IMR-90 (cell line): ENCODE measurements at regions not wholly inside any gene's neighbourhood (a gene's known extent, or its start where the extent isn't known, plus 50 kb on each side); places are given as distances from the start of the nearest gene placed in this dataset.

Experiments used
- ATAC-seq: fragments of 200-7000 bp; cut with Tn5 transposase; 2 replicates; pipeline ENCODE4 v1.9.1; 2020; ENCODE audit warnings: low read depth, mild to moderate bottlenecking, moderate library complexity
- BruUV-seq: library from RNA; stranded (reverse); fragments of 400-500 nt; replicated peaks from 2 replicates; lab custom pipeline; 2021; lab: Mats Ljungman, UMichigan
- CTCF ChIA-PET: fragments of 300-600 bp; formaldehyde crosslinking; extraction: SDS; loops from one replicate; lab custom pipeline; 2021; ENCODE audit warnings: antibody characterized with exemption; lab: Yijun Ruan, JAX
- POLR2A ChIA-PET: fragments of 300-600 bp; sonication (Branson Sonifier 250); formaldehyde crosslinking; loops from one replicate; lab custom pipeline; 2022; ENCODE audit warnings: antibody characterized with exemption; ENCODE audit not compliant: unreplicated experiment; lab: Charles Lee
- DNase-seq: peaks from one replicate; pipeline ENCODE4 v3.0.0; 2013
- H2AFZ ChIP-seq: replicated peaks from 2 replicates; pipeline ENCODE3; 2013; ENCODE audit warnings: low read length, mild to moderate bottlenecking; ENCODE audit not compliant: poor library complexity
- H2AK5ac ChIP-seq: 2 replicates; pipeline ENCODE4 v1.6.1; 2013; ENCODE audit warnings: low read depth, low read length, inconsistent platforms
- H2AK9ac ChIP-seq: replicated peaks from 2 replicates; pipeline ENCODE3; 2013; ENCODE audit warnings: mild to moderate bottlenecking, low read depth, low read length, moderate library complexity; ENCODE audit not compliant: poor library complexity
- H2BK120ac ChIP-seq: 2 replicates; pipeline ENCODE4 v1.6.1; 2013; ENCODE audit warnings: low read depth, low read length, inconsistent platforms
- H2BK15ac ChIP-seq: 3 replicates; pipeline ENCODE4 v1.6.1; 2013; ENCODE audit warnings: low read depth, low read length, inconsistent platforms
- H2BK20ac ChIP-seq: 2 replicates; pipeline ENCODE4 v1.6.1; 2013; ENCODE audit warnings: low read depth, mild to moderate bottlenecking, inconsistent platforms, low read length, moderate library complexity
- H2BK5ac ChIP-seq: 2 replicates; pipeline ENCODE4 v1.6.1; 2013; ENCODE audit warnings: mild to moderate bottlenecking, low read depth, low read length, inconsistent platforms; ENCODE audit not compliant: poor library complexity, severe bottlenecking
- H3K14ac ChIP-seq: replicated peaks from 2 replicates; pipeline ENCODE4 v1.6.1; 2013; ENCODE audit warnings: low read depth, low read length, inconsistent platforms
- H3K18ac ChIP-seq: 2 replicates; pipeline ENCODE4 v1.6.1; 2013; ENCODE audit warnings: low read depth, low read length, control low read depth
- H3K23ac ChIP-seq: 2 replicates; pipeline ENCODE4 v1.6.1; 2013; ENCODE audit warnings: low read depth, low read length, inconsistent platforms
- H3K27ac ChIP-seq: 2 replicates; pipeline ENCODE4 v1.5.1; 2013; ENCODE audit warnings: mild to moderate bottlenecking, control low read depth, low read length; ENCODE audit not compliant: insufficient read depth
- H3K27me3 ChIP-seq: 2 replicates; pipeline ENCODE4 v1.6.1; 2013; ENCODE audit warnings: low read length; ENCODE audit not compliant: control insufficient read depth, insufficient read depth
- H3K36me3 ChIP-seq: 2 replicates; pipeline ENCODE4 v1.6.1; 2013; ENCODE audit warnings: low read length, mixed read lengths; ENCODE audit not compliant: control insufficient read depth, insufficient read depth
- H3K4ac ChIP-seq: 2 replicates; pipeline ENCODE4 v1.6.1; 2013; ENCODE audit warnings: low read depth, low read length, inconsistent platforms
- H3K4me1 ChIP-seq: 2 replicates; pipeline ENCODE4 v1.6.1; 2013; ENCODE audit warnings: low read length, mixed read lengths; ENCODE audit not compliant: control insufficient read depth, insufficient read depth
- H3K4me2 ChIP-seq: 2 replicates; pipeline ENCODE4 v1.6.1; 2013; ENCODE audit warnings: low read depth, mild to moderate bottlenecking, control low read depth, low read length, moderate library complexity
- H3K4me3 ChIP-seq: 2 replicates; pipeline ENCODE4 v1.5.1; 2013; ENCODE audit warnings: low read depth, mild to moderate bottlenecking, control low read depth, low read length, moderate library complexity; ENCODE audit not compliant: insufficient read depth
- H3K56ac ChIP-seq: 2 replicates; pipeline ENCODE4 v1.6.1; 2013; ENCODE audit warnings: low read length, inconsistent platforms; ENCODE audit not compliant: insufficient read depth; ENCODE audit errors: extremely low read depth
- H3K79me1 ChIP-seq, 2 experiments: 2 replicates each; pipeline ENCODE4 v1.6.1; 2013; ENCODE audit warnings: low read length in 2 of 2, inconsistent platforms in 1 of 2, low read depth in 1 of 2
- H3K9ac ChIP-seq: 2 replicates; pipeline ENCODE4 v1.6.1; 2013; ENCODE audit warnings: low read depth, low read length, control low read depth
- H3K9me1 ChIP-seq: 2 replicates; pipeline ENCODE4 v1.6.1; 2013; ENCODE audit warnings: low read length, inconsistent platforms; ENCODE audit not compliant: insufficient read depth
- H3K9me3 ChIP-seq: 2 replicates; pipeline ENCODE4 v1.6.1; 2013; ENCODE audit warnings: low read length; ENCODE audit not compliant: control insufficient read depth, insufficient read depth
- H4K20me1 ChIP-seq: 2 replicates; pipeline ENCODE4 v1.6.1; 2013; ENCODE audit warnings: low read length, inconsistent platforms; ENCODE audit not compliant: insufficient read depth
- H4K5ac ChIP-seq: 2 replicates; pipeline ENCODE4 v1.6.1; 2013; ENCODE audit warnings: mild to moderate bottlenecking, low read depth, low read length, control low read depth
- H4K8ac ChIP-seq, 2 experiments: 2 replicates each; pipeline ENCODE4 v1.6.1; 2013; ENCODE audit warnings: low read depth in 2 of 2, low read length in 2 of 2, control low read depth in 1 of 2, inconsistent platforms in 1 of 2
- H4K91ac ChIP-seq: 2 replicates; pipeline ENCODE4 v1.6.1; 2013; ENCODE audit warnings: low read depth, low read length, inconsistent platforms; ENCODE audit not compliant: insufficient read depth
- BHLHE40 ChIP-seq: fragments of 150-350 bp; IDR thresholded peaks from 2 replicates; pipeline ENCODE4 v1.6.1; 2016; ENCODE audit warnings: mild to moderate bottlenecking, low read depth, low read length
- CHD1 ChIP-seq: IDR thresholded peaks from 2 replicates; pipeline ENCODE4 v1.6.1; 2012; ENCODE audit warnings: low read depth, low read length, improper control_type of control experiment
- CTCF ChIP-seq: conservative IDR thresholded peaks from 2 replicates; pipeline ENCODE4 v1.5.1; 2012; ENCODE audit warnings: mild to moderate bottlenecking, low read depth, low read length, improper control_type of control experiment
- ELK1 ChIP-seq: fragments of 150-350 bp; IDR thresholded peaks from 2 replicates; pipeline ENCODE4 v1.6.1; 2016; ENCODE audit warnings: low read depth, mild to moderate bottlenecking, low read length, moderate library complexity, borderline replicate concordance
- FOS ChIP-seq: fragments of 150-350 bp; IDR thresholded peaks from 2 replicates; pipeline ENCODE4 v1.6.1; 2016; ENCODE audit warnings: low read depth, low read length
- MAFK ChIP-seq: IDR thresholded peaks from 2 replicates; pipeline ENCODE4 v1.6.1; 2012; ENCODE audit warnings: low read depth, low read length, improper control_type of control experiment
- MAZ ChIP-seq: IDR thresholded peaks from 2 replicates; pipeline ENCODE4 v1.6.1; 2012; ENCODE audit warnings: low read depth, mild to moderate bottlenecking, low read length, improper control_type of control experiment, moderate library complexity, borderline replicate concordance
- NFE2L2 ChIP-seq: fragments of 150-350 bp; IDR thresholded peaks from 2 replicates; pipeline ENCODE4 v1.6.1; 2016; ENCODE audit warnings: low read depth, mild to moderate bottlenecking, low read length
- POLR2A ChIP-seq: IDR thresholded peaks from 2 replicates; pipeline ENCODE4 v1.6.1; 2012; ENCODE audit warnings: mild to moderate bottlenecking, low read depth, low read length
- RCOR1 ChIP-seq: IDR thresholded peaks from 2 replicates; pipeline ENCODE4 v1.6.1; 2012; ENCODE audit warnings: mild to moderate bottlenecking, low read length, improper control_type of control experiment; ENCODE audit not compliant: insufficient replicate concordance
- RFX5 ChIP-seq: IDR thresholded peaks from 2 replicates; pipeline ENCODE4 v1.8.0; 2012; ENCODE audit warnings: low read depth, mild to moderate bottlenecking, low read length, moderate library complexity
- SMC3 ChIP-seq: fragments of 150-350 bp; IDR thresholded peaks from 2 replicates; pipeline ENCODE4 v1.6.1; 2016; ENCODE audit warnings: low read depth, mild to moderate bottlenecking, antibody characterized with exemption, low read length, moderate library complexity
- USF2 ChIP-seq: fragments of 150-350 bp; IDR thresholded peaks from 2 replicates; pipeline ENCODE4 v1.6.1; 2017; ENCODE audit warnings: mild to moderate bottlenecking, antibody characterized with exemption, low read length, low read depth
- WGBS, 2 experiments: methylation state at CpG; one replicate each; pipeline versions ENCODE4 v1.1.5 to v1.1.7; 2013; ENCODE audit warnings: missing lambda C conversion rate in 2 of 2; ENCODE audit not compliant: insufficient read length in 1 of 2; ENCODE audit errors: extremely low coverage in 2 of 2; 5-methylcytosine and 5-hydroxymethylcytosine counted together
- dilution Hi-C: fragments of 300-500 bp; cut with HindIII; formaldehyde crosslinking; loops from one replicate; pipeline ENCODE4 v1.14.3; 2018; ENCODE audit warnings: low sequenced_read_pairs; ENCODE audit not compliant: unreplicated experiment
- in situ Hi-C: fragments of 300-500 bp; cut with MboI; formaldehyde crosslinking; loops from 3 replicates; pipeline ENCODE4 v1.14.3; 2019; ENCODE audit warnings: low sequenced_read_pairs, inconsistent platforms, mixed read lengths
- intact Hi-C: fragments of 100-400 bp; cut with micrococcal nuclease; formaldehyde crosslinking; loops from 2 replicates; pipeline ENCODE4 v1.10.0; 2022

- Histone ChIP-seq H3K36me3 (no peaks in the 10 kb centered on the region), H3K4me1 (no peaks in the 10 kb centered on the region), H3K27me3 (no peaks in the 10 kb centered on the region), H2AFZ (no peak overlapping the region), H3K18ac (no peak overlapping the region), H4K91ac (no peak overlapping the region), H3K4ac (no peak overlapping the region), H3K14ac (no peak overlapping the region), H3K79me1 (no peaks in the 10 kb centered on the region), H4K20me1 (no peaks in the 10 kb centered on the region), H2BK15ac (no peak overlapping the region), H2BK20ac (no peak overlapping the region), H3K56ac (no peak overlapping the region), H3K9me1 (no peaks in the 10 kb centered on the region), H4K8ac (no peak overlapping the region), H3K4me3 (no peak overlapping the region), H3K9ac (no peak overlapping the region), H3K27ac (no peak overlapping the region), H2BK120ac (no peak overlapping the region), H3K9me3 (no peaks in the 10 kb centered on the region), H4K5ac (no peak overlapping the region), H2AK9ac (no peak overlapping the region), H3K4me2 (no peak overlapping the region; the same call in 1 of the 2 replicates), H2BK5ac (no peak overlapping the region), H2AK5ac (no peak overlapping the region), H3K23ac (no peak overlapping the region)
- TF ChIP-seq USF2 = no peak
- TF ChIP-seq CTCF = no peak
- no peak for TF ChIP-seq NFE2L2
- TF ChIP-seq RCOR1 = no peak
- no peak for TF ChIP-seq MAZ
- TF ChIP-seq FOS = no peak
- no peak for TF ChIP-seq ELK1
- TF ChIP-seq POLR2A = no peak
- no peak for TF ChIP-seq RFX5
- no peak for TF ChIP-seq MAFK
- TF ChIP-seq BHLHE40 = no peak
- no peak for TF ChIP-seq CHD1
- TF ChIP-seq SMC3 = no peak
- BruUV-seq = no TSS peak
- CTCF ChIA-PET = no interaction called here
- peak; percentile 30 for DNase-seq
- dilution Hi-C loops = no loop called here
- intact Hi-C loops = loop anchor here (5.0 to 10.0 kb wide), 3 partner anchors 474 to 1604 kb away; no protein-coding TSS in a partner anchor
- POLR2A ChIA-PET = no interaction called here
- no peak for ATAC-seq
- in situ Hi-C loops = no loop called here
- no CpG with 5 or more reads among the region's 1 CpG for WGBS, 2 experiments
These were observed 1109.1 kb upstream of the NRXN1 start for GRCh38 chr2:52141076-52141475.
